ENCODE measurements at regions not wholly inside any gene's neighbourhood (a gene's known extent, or its start where the extent isn't known, plus 50 kb on each side); places are given as distances from the start of the nearest gene placed in this dataset.

- DNase-seq (ENCODE audit: low read depth) = no peak
Observed at GRCh38 chr14:87109271-87109670, 883.7 kb downstream of the GALC start.

GRCh38 chr14:87108726-87109125, 884.3 kb downstream of the GALC start:
- peak; percentile 7 for DNase-seq (ENCODE audit: low read depth)

GRCh38 chr14:87102811-87103378, 890.1 kb downstream of the GALC start:
- no peak for DNase-seq (ENCODE audit: low read depth)

- no peak for DNase-seq (ENCODE audit: low read depth)
Observed at GRCh38 chr14:87097015-87097414, 896.0 kb downstream of the GALC start.

- no peak for DNase-seq (ENCODE audit: low read depth)
Observed at GRCh38 chr14:87094913-87095312, 898.1 kb downstream of the GALC start.

GRCh38 chr14:87088588-87088987, 904.4 kb downstream of the GALC start:
- DNase-seq (ENCODE audit: low read depth) = no peak

GRCh38 chr14:87087881-87088280, 905.1 kb downstream of the GALC start:
- no peak for DNase-seq (ENCODE audit: low read depth)

GRCh38 chr14:87084908-87085307, 908.1 kb downstream of the GALC start:
- DNase-seq (ENCODE audit: low read depth) = no peak

- DNase-seq (ENCODE audit: low read depth) = no peak
Observed at GRCh38 chr14:87082917-87083316, 910.1 kb downstream of the GALC start.

GRCh38 chr14:87081004-87081403, 912.0 kb downstream of the GALC start:
- no peak for DNase-seq (ENCODE audit: low read depth)

GRCh38 chr14:87080146-87080545, 912.8 kb downstream of the GALC start:
- DNase-seq (ENCODE audit: low read depth) = no peak

- no peak for DNase-seq (ENCODE audit: low read depth)
Observed at GRCh38 chr14:87079416-87079815, 913.6 kb downstream of the GALC start.

- DNase-seq (ENCODE audit: low read depth) = no peak
Observed at GRCh38 chr14:87076922-87077321, 916.1 kb downstream of the GALC start.

- DNase-seq (ENCODE audit: low read depth) = no peak
Observed at GRCh38 chr14:87076146-87076545, 916.8 kb downstream of the GALC start.

- DNase-seq (ENCODE audit: low read depth) = no peak
Observed at GRCh38 chr14:87073880-87074570, 919.0 kb downstream of the GALC start.

- DNase-seq (ENCODE audit: low read depth) = no peak
Observed at GRCh38 chr14:87067591-87067990, 925.4 kb downstream of the GALC start.

- DNase-seq (ENCODE audit: low read depth) = no peak
Observed at GRCh38 chr14:87067061-87067460, 925.9 kb downstream of the GALC start.

GRCh38 chr14:87066221-87066817, 926.7 kb downstream of the GALC start:
- no peak for DNase-seq (ENCODE audit: low read depth)

GRCh38 chr14:87065366-87065765, 927.6 kb downstream of the GALC start:
- DNase-seq (ENCODE audit: low read depth) = no peak

- DNase-seq (ENCODE audit: low read depth) = no peak
Observed at GRCh38 chr14:87063181-87063580, 929.8 kb downstream of the GALC start.

- no peak for DNase-seq (ENCODE audit: low read depth)
Observed at GRCh38 chr14:87060405-87060804, 932.6 kb downstream of the GALC start.

- no peak for DNase-seq (ENCODE audit: low read depth)
Observed at GRCh38 chr14:87059060-87059839, 933.7 kb downstream of the GALC start.

- no peak for DNase-seq (ENCODE audit: low read depth)
Observed at GRCh38 chr14:87055007-87055406, 938.0 kb downstream of the GALC start.

Data from iris pigment epithelial cell (primary cell).